ENCODE measurements at regions not wholly inside any gene's neighbourhood (a gene's known extent, or its start where the extent isn't known, plus 50 kb on each side); places are given as distances from the start of the nearest gene placed in this dataset.

GRCh38 chr7:42347616-42348015 lies 110.6 kb upstream of the GLI3 start:
- no peak for TF ChIP-seq CTCF (IDR thresholded peaks at IDR 0.05)
- TF ChIP-seq EP300 (IDR thresholded peaks at IDR 0.05): no peak
- no peak for TF ChIP-seq POLR2A (IDR thresholded peaks at IDR 0.05)

All from suprapubic skin (tissue), 3 donors.